NB4 (cell line): ENCODE measurements at regions not wholly inside any gene's neighbourhood (a gene's known extent, or its start where the extent isn't known, plus 50 kb on each side); places are given as distances from the start of the nearest gene placed in this dataset.

ENCODE experiments used
- DNase-seq: peaks from one replicate; pipeline ENCODE4 v3.0.0; 2010; ENCODE audit warnings: low read depth
- H3K4me3 ChIP-seq: one replicate; pipeline ENCODE4 v1.5.1; 2011; ENCODE audit warnings: mild to moderate bottlenecking, low read depth, low read length, moderate library complexity
- CTCF ChIP-seq: IDR thresholded peaks from one replicate; pipeline ENCODE4 v1.5.1; 2012; ENCODE audit warnings: low read depth, low read length
- MAX ChIP-seq: IDR thresholded peaks from 2 replicates; pipeline ENCODE4 v1.6.1; 2011; ENCODE audit warnings: low read depth, low read length
- MYC ChIP-seq: IDR thresholded peaks from 2 replicates; pipeline ENCODE4 v1.6.1; 2011; ENCODE audit warnings: low read depth, low read length
- POLR2A ChIP-seq: IDR thresholded peaks from 2 replicates; pipeline ENCODE4 v1.6.1; 2011; ENCODE audit warnings: mild to moderate bottlenecking; ENCODE audit not compliant: insufficient read length; ENCODE audit errors: extremely low read depth

GRCh38 chr17:71937914-71938313 lies 182.9 kb upstream of the SOX9 start:
- no peak for DNase-seq
- TF ChIP-seq POLR2A (no peak), CTCF (no peak), MAX (no peak), MYC (no peak)

DNA sequence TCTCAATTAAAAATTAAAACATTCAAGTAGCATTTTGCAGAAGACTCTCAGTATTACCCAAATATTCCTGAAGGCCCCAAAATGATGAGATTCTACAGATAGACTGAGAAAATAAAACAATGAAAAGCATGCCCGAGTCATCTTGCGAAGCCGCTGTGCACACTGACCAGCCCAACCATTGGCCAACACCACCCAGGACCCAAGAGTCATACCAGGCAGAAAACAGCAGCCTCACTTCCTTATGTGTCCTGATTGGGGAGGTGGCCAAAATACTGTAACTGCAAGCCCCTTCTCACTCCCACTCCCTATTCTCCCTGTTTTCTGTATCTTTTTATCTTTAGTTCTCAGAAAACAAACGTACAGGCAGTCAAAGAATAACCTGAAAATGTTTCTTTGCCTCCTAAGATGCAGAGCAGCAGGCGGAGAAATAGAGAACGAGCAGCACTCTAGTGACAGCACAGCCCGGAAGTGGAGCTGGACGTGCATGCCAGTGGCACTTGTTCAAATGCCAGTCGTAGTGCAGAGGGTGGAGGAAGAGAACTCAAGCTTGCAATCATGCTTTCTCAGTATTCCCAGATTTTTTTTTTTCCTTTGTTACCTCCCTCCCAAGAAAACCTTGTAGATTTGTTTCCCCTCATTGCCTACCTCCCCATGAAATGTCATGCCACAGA lies 182.3 kb upstream of the SOX9 start:
- no peak for TF ChIP-seq POLR2A
- no peak for TF ChIP-seq MYC
- no peak for TF ChIP-seq CTCF
- TF ChIP-seq MAX: no peak
- no peak for DNase-seq
- no peak overlapping the region for H3K4me3 ChIP-seq

More at GRCh38 chr17:71937914-71938313, 182.9 kb upstream of the SOX9 start:
- no peak overlapping the region for H3K4me3 ChIP-seq

DNA sequence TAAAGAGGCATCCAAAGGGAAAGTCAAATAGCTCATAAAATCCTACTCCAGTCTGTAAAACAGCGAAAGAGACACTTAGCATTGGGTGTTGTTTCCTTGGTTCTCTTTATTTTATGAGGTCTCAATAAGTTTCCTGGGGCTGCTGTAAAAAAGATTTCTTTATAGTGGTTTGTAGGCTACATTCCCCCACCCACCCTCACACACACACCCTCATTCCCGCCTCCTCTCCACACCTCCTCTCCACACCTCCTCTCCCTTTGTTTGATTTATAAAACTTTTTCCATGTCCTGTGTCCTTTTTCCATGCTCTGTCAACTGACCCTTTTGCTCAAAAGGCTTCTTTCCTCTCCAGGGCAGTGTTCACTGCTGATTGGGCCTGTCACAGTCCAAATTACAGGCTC lies 178.9 kb upstream of the SOX9 start:
- TF ChIP-seq POLR2A (no peak), MYC (no peak), CTCF (no peak), MAX (no peak)
- no peak for DNase-seq
- no peak overlapping the region for H3K4me3 ChIP-seq

- no peak for TF ChIP-seq MAX
- no peak for TF ChIP-seq CTCF
- no peak for TF ChIP-seq MYC
- TF ChIP-seq POLR2A: no peak
- H3K4me3 ChIP-seq: no peak overlapping the region
- DNase-seq: peak; percentile 12
Measured at GRCh38 chr17:71942626-71943025, 178.2 kb upstream of the SOX9 start.

- DNase-seq: no peak
- TF ChIP-seq CTCF (no peak), POLR2A (no peak), MYC (no peak), MAX (no peak)
- no peak overlapping the region for H3K4me3 ChIP-seq
Measured at GRCh38 chr17:71948703-71949422, 172.0 kb upstream of the SOX9 start.
